HG03457 (cell line): ENCODE measurements at regions not wholly inside any gene's neighbourhood (a gene's known extent, or its start where the extent isn't known, plus 50 kb on each side); places are given as distances from the start of the nearest gene placed in this dataset.
"Not testable (repeated sequence)": the region's sequence is repeated elsewhere in the genome, so short reads cannot be mapped to it uniquely, and the experiment has no call there.

ENCODE experiments used
- ATAC-seq: cut with Tn5 transposase; IDR thresholded peaks from one replicate; pipeline ENCODE4 v1.9.1; 2021; ENCODE audit warnings: moderate number of reproducible peaks; ENCODE audit not compliant: unreplicated experiment

- no peak for ATAC-seq
Observed at GRCh38 chr16:26709175-26709574, 357.6 kb upstream of the C16orf82 start.

GRCh38 chr16:26709754-26710153 is 357.0 kb upstream of the C16orf82 start:
- ATAC-seq: no peak

GRCh38 chr16:26710450-26710849 is 356.3 kb upstream of the C16orf82 start:
- ATAC-seq: no peak

- ATAC-seq: no peak
Observed at GRCh38 chr16:26712876-26713275, 353.9 kb upstream of the C16orf82 start.

GRCh38 chr16:26715969-26716368 is 350.8 kb upstream of the C16orf82 start:
- ATAC-seq: no peak

GRCh38 chr16:26717826-26718225 is 348.9 kb upstream of the C16orf82 start:
- no peak for ATAC-seq

GRCh38 chr16:26721290-26721689 is 345.4 kb upstream of the C16orf82 start:
- ATAC-seq: no peak

- ATAC-seq: not testable (repeated sequence)
Observed at GRCh38 chr16:26721957-26722356, 344.8 kb upstream of the C16orf82 start.

GRCh38 chr16:26724189-26724588 is 342.5 kb upstream of the C16orf82 start:
- no peak for ATAC-seq

- no peak for ATAC-seq
Observed at GRCh38 chr16:26727848-26728247, 338.9 kb upstream of the C16orf82 start.

- ATAC-seq: no peak
Observed at GRCh38 chr16:26729951-26730541, 336.7 kb upstream of the C16orf82 start.

GRCh38 chr16:26731729-26732128 is 335.0 kb upstream of the C16orf82 start:
- ATAC-seq: no peak

- ATAC-seq: no peak
Observed at GRCh38 chr16:26733710-26734109, 333.0 kb upstream of the C16orf82 start.

- no peak for ATAC-seq
Observed at GRCh38 chr16:26735521-26735920, 331.2 kb upstream of the C16orf82 start.

GRCh38 chr16:26736084-26736483 is 330.6 kb upstream of the C16orf82 start:
- no peak for ATAC-seq

GRCh38 chr16:26740771-26741170 is 326.0 kb upstream of the C16orf82 start:
- no peak for ATAC-seq

- no peak for ATAC-seq
Observed at GRCh38 chr16:26742040-26742439, 324.7 kb upstream of the C16orf82 start.

GRCh38 chr16:26744430-26744829 is 322.3 kb upstream of the C16orf82 start:
- no peak for ATAC-seq

- ATAC-seq: no peak
Observed at GRCh38 chr16:26747760-26748159, 319.0 kb upstream of the C16orf82 start.

- ATAC-seq: no peak
Observed at GRCh38 chr16:26749072-26749471, 317.7 kb upstream of the C16orf82 start.

GRCh38 chr16:26752166-26752565 is 314.6 kb upstream of the C16orf82 start:
- no peak for ATAC-seq

GRCh38 chr16:26756633-26757032 is 310.1 kb upstream of the C16orf82 start:
- no peak for ATAC-seq

- ATAC-seq: no peak
Observed at GRCh38 chr16:26762594-26762993, 304.1 kb upstream of the C16orf82 start.
